ENCODE measurements at regions not wholly inside any gene's neighbourhood (a gene's known extent, or its start where the extent isn't known, plus 50 kb on each side); places are given as distances from the start of the nearest gene placed in this dataset.

DNA sequence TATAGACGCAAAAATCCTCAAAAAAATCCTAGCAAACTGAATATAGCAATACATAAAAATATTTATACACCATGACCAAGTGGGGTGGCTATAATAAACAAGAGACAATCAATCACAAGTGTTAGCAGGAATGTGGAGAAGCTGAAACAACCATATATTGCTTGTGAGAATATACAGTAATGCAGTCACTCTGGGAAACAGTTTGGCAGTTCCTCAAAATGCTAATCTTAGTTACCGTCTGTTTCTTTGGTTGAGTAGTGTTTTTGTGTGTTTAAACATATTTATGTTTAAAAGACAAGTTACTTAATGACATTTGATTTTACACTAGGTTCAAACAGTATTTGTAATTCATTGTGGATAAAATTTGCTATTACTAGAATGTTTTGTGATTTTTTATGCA lies 792.0 kb downstream of the LTN1 start:
- TF ChIP-seq CTCF (IDR thresholded peaks at IDR 0.05) (no peak), POLR2A (IDR thresholded peaks at IDR 0.05) (no peak)
- Histone ChIP-seq H3K27ac (no peak overlapping the region), H3K27me3 (no peaks in the 10 kb centered on the region), H3K36me3 (no peaks in the 10 kb centered on the region), H3K9me3 (no peaks in the 10 kb centered on the region), H3K4me1 (no peaks in the 10 kb centered on the region), H3K4me3 (no peak overlapping the region)
- intact Hi-C loops (cut with DNase I; ENCODE audit: low total_unique reads): no loop called here
- no peak for DNase-seq

- no peaks in the 10 kb centered on the region for H3K9me3 ChIP-seq
- H3K27ac ChIP-seq: no peak overlapping the region
- H3K4me3 ChIP-seq: no peak overlapping the region
- no peaks in the 10 kb centered on the region for H3K36me3 ChIP-seq
- intact Hi-C loops (cut with DNase I; ENCODE audit: low total_unique reads): no loop called here
- TF ChIP-seq POLR2A (IDR thresholded peaks at IDR 0.05) (no peak), CTCF (IDR thresholded peaks at IDR 0.05) (no peak)
- DNase-seq: no peak
- H3K27me3 ChIP-seq: no peaks in the 10 kb centered on the region
- H3K4me1 ChIP-seq: no peaks in the 10 kb centered on the region
Measured at GRCh38 chr21:28196981-28197380, 795.7 kb downstream of the LTN1 start.

GRCh38 chr21:28193189-28193588 lies 799.5 kb downstream of the LTN1 start:
- no peak for DNase-seq
- Histone ChIP-seq H3K36me3 (no peaks in the 10 kb centered on the region), H3K4me1 (no peaks in the 10 kb centered on the region), H3K9me3 (no peaks in the 10 kb centered on the region), H3K4me3 (no peak overlapping the region), H3K27me3 (no peaks in the 10 kb centered on the region), H3K27ac (no peak overlapping the region)
- intact Hi-C loops (cut with DNase I; ENCODE audit: low total_unique reads): no loop called here
- TF ChIP-seq POLR2A (IDR thresholded peaks at IDR 0.05) (no peak), CTCF (IDR thresholded peaks at IDR 0.05) (no peak)

GRCh38 chr21:28186604-28187003 lies 806.1 kb downstream of the LTN1 start:
- Histone ChIP-seq H3K27ac (peak overlapping the region in 1 of 2 donors; percentile 19), H3K9me3 (no peaks in the 10 kb centered on the region), H3K36me3 (no peaks in the 10 kb centered on the region), H3K4me3 (no peak overlapping the region), H3K4me1 (no peaks in the 10 kb centered on the region), H3K27me3 (no peaks in the 10 kb centered on the region)
- no peak for TF ChIP-seq CTCF (IDR thresholded peaks at IDR 0.05)
- no peak for TF ChIP-seq POLR2A (IDR thresholded peaks at IDR 0.05)
- intact Hi-C loops (cut with DNase I; ENCODE audit: low total_unique reads): no loop called here
- no peak for DNase-seq

GRCh38 chr21:28181730-28182129 lies 810.9 kb downstream of the LTN1 start:
- DNase-seq: no peak
- intact Hi-C loops (cut with DNase I; ENCODE audit: low total_unique reads): no loop called here
- no peaks in the 10 kb centered on the region for H3K9me3 ChIP-seq
- no peaks in the 10 kb centered on the region for H3K27me3 ChIP-seq
- H3K4me3 ChIP-seq: no peak overlapping the region
- no peaks in the 10 kb centered on the region for H3K36me3 ChIP-seq
- no peak overlapping the region for H3K27ac ChIP-seq
- TF ChIP-seq CTCF (IDR thresholded peaks at IDR 0.05) (no peak), POLR2A (IDR thresholded peaks at IDR 0.05) (no peak)
- H3K4me1 ChIP-seq: no peaks in the 10 kb centered on the region

Measured in uterus (tissue), 3 donors.